ENCODE measurements at regions not wholly inside any gene's neighbourhood (a gene's known extent, or its start where the extent isn't known, plus 50 kb on each side); places are given as distances from the start of the nearest gene placed in this dataset.

- DNase-seq (ENCODE audit: low read depth, low spot score), result no peak
Measured at GRCh38 chr5:14017904-14018303, 73.4 kb upstream of the DNAH5 start.

DNA sequence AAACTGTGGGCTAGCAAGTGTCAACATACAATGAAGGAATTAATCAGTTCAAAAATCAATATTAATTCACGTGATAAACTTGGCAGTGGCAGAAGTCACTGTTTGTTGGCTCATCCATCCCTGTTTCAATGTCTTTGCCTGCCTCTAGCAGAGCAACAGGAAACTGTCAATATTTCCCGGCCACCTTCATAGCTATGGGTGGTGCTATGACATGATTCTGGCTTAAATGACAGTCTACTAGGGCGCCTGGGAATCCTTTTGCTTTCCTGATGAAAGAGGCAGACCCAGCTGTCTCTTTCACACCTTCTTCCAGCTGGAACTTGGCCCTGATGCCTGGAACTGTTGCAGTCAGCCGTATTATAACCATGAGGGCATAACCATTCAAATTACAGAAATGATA, 72.1 kb upstream of the DNAH5 start:
- DNase-seq (ENCODE audit: low read depth, low spot score), result no peak

DNA sequence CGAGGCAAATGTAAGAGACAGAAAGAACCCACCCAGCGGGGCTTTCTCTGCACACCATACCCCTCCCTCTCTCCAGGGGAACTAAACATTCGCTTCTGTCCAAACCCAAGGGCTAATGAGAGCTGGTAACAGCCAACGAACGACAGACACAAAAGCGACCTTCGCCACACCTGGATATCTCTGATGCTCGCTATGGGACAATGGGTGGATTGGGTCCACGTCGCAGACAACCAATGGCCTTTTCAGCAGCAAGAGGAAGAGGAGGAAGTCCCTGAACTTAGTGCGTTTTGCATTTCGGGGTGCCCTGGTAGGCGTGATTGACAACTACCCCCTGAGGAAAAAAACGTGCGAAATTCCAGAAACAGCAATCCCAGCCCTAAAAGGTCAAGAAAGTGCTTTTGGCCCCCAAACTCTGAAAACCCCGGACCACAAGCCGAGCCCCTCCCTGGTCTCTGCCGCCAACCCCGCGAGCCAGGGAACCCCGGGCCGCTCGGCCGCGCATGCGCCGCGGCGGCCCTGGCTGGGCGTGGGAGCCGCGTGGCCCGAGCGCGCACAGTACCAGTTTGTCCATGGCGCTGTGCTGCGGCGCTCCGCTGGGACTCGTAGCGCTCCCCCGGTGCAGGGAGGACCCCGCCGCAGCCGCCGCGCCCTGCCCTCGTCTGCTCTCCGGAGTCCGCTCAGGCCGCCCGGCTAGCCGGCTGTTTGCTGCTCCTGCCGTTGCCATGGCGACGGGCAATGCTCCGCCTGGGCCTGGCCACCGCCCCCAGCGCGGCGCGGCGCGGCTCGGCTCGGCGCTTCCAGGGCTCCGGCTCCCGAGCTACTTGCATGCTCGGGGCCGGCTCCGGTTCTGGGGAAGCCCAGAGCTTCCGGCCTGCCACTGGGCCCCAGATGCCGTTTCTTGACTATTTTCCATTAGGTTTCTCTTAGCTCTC, 66.9 kb upstream of the DNAH5 start:
- peak; percentile 47 for DNase-seq (ENCODE audit: low read depth, low spot score)

DNA sequence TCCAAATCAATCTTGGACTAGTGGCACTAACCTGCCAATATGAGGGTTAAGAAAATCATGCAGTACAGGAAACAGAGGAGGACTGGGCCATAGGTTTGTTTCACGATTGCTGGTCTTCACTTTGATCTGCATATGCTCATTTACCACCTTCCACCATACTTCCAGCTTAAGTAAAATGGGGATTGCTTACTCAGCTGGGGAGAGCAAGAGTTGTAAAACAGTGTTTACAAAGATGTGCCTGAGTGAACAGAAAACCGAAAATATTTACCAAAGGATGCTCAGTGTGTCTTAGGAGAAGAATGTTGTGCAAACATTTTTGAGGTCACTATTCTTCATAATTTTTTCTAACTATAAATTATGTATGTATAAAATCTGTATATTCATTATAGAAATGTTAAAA, 65.1 kb upstream of the DNAH5 start:
- no peak for DNase-seq (ENCODE audit: low read depth, low spot score)

- DNase-seq (ENCODE audit: low read depth, low spot score), result no peak
Measured at GRCh38 chr5:14008819-14009311, 64.4 kb upstream of the DNAH5 start.

DNA sequence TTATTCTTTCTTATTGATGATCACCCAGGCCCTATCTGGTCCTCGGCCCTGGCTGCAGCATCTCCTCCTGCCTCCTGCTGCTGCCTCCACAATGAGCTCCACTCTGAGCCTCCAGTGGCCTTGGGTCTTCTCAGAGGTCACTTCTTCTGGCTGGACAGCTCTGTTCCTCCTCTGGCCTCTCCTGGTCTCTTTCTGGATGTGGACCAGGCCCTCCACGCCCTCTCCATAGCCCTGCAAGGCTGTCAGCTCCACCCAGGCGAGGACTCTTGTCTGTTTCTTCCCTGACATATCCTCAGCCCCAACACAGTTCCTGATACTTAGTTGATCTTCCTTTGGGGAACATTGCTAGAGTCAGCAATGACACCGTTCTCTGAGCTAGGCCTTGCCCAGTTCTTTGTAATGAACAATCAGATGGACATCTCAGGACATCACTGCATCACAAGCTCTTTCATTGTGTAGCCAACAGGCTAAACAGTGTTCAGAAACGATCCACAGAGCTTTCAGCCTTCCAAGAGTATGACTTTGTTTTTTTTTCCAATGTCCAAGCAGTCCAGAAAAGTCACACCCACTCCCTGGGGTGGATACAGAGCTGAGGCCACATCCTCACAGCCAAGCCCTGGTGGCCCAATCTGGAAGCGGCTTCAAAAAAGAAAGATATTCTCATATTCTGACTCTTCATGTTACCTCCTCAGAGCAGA, 62.5 kb upstream of the DNAH5 start:
- no peak for DNase-seq (ENCODE audit: low read depth, low spot score)

DNA sequence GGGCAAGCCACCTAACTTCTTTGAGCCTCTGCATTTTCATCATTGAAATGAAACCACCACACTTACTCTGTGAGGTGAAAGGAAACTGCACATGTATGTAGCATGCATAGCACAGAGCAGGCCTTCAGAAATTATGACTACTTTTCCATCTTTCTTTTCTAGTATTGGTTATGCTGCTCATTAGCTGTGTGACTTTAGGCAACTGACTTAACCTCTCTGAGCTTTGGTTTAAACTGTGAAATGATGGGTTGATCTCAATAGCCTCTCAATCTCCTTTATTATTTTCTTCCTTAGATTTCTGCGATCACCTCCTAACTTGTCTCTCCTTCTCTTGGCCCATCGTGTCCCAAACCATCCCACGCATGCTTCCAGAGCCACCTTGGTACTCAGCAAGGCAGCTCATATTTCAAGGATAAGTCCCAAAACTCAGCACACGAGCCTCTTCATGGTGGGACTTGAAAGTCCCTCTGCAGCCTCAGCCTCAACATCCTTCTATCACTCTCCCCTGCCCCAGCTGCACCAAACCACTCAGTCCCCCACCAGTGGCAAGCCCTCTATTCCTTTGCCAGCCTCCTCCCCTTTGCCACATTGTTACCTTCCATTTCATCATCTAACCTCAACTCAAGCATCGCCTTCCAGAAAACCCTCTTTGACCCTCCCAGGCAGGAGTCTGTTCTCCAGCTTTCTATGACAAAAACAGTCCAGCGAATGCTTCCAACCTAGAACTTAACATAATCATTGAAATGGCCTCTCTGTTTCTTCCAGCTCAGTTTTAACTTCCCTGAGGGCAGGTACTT, 60.3 kb upstream of the DNAH5 start:
- no peak for DNase-seq (ENCODE audit: low read depth, low spot score)

- DNase-seq (ENCODE audit: low read depth, low spot score), result no peak
Measured at GRCh38 chr5:14003936-14004335, 59.4 kb upstream of the DNAH5 start.

DNA sequence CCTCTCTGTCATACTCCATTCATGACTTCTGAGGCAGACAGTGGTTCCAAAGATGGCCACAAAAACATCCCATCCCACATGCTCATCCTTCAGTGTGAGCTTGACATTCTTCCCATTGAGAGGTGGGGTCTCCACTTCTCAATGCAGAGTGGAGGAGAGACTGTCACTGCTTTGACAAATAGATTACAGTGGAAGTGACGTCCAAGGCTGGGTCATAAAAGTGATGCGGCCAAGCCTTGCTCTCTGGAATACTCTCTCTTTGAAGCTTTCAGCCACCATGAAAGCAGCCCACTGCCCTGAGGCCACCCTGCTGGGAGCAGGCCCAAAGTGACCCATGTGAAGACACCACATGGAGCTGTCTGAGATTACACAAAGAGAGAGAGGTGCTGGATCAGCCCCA, 59.0 kb upstream of the DNAH5 start:
- DNase-seq (ENCODE audit: low read depth, low spot score), result no peak

- no peak for DNase-seq (ENCODE audit: low read depth, low spot score)
Measured at GRCh38 chr5:13998254-13998653, 53.8 kb upstream of the DNAH5 start.

DNA sequence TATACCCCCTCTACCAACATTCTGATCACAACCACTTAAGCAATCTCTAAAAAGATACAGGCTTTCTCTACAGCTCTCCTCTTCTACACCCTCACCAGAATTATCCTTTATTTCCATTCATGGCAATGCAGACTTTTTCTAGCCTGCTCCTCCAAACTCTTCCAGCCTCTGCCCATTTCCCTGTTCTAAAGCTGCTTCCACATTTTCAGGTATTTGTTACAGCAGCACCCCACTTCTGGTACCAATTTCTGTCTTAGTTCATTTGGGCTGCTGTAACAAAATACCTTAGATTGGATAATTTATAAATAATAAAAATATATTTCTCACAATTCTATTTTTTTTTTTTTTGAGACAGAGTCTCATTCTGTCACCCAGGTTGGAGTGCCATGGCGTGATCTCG, 53.0 kb upstream of the DNAH5 start:
- DNase-seq (ENCODE audit: low read depth, low spot score), result no peak

DNA sequence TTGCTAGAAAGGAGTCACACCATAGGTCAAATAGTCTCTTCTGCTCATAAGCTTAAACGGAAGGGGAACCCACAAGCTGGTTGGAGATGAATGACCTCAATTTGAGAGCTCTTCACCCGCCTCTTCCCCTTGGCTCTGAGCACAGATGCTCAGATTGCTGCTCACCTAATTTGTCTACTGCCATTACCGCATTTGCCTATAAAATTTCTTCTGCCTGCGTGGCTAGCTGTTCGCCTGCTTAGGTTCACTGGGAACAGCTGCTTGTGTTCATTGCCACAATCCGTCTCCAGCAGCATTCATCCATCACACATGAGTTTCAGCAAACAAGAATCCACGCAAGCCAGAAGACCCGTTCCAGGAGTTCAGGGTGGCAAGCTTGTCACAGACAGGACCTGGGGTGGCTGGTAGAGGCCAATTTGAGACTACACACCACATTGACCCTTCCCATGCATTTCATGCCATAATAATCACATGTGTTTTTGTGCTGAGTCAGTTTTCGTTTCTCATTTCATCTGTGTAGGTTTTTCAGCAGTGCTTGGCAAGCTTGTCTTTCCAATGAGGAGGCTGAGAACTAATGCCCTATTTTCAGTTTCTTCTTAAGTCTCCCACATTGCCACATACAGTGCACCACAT, 50.2 kb upstream of the DNAH5 start:
- DNase-seq (ENCODE audit: low read depth, low spot score), result no peak
